SIG-M5 (cell line): ENCODE measurements at regions not wholly inside any gene's neighbourhood (a gene's known extent, or its start where the extent isn't known, plus 50 kb on each side); places are given as distances from the start of the nearest gene placed in this dataset.

Experiments
- DNase-seq: peaks from one replicate; lab custom pipeline; 2025; lab: John Stamatoyannopoulos, UW

DNA sequence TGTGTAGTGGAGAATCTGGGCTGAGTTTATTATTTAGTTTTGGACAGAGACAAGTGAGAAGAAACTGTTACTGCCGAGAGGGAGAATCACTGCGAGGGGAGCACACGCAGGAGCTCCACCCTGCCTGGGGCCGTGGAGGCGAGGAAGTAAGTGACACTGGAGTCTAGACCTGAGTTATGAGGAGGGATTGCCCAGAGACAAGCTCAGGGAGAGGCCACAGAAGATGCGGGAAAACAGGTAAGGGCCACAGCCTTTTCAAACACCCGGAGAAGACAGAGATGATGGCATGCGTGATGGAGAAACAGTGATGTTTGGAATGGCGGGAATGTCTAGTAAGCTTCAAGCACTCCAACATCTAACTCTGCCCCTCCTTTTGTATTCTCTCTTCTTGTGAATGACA lies 84.1 kb downstream of the TNFSF11 start:
- DNase-seq, result no peak

DNA sequence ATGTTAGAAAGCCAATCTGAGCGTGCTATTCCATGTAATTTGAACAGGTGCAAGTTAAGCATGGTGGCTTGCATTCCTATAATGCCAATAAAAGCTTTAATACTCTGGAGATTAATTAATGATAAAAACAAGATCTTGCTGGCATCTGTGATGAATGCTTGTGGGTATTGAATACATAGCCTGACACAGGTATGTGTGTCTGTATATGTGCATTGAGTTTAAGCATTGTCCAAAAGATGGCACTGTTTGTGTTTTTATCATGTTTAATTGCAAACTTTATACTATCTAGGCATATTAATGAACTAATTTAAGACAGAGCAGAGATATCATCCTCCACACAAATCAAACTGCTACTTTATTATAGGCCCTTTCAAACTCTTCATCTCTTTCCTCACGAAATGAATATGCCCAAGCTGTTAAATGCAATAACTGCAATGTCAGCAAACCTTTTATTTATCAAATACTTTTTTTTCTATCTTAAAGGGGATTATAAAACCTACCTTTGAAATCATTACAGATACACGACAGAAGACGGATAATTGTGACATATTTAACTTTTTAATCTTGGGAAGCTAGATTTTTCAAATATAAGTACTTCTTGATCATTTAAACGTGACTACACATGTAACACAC lies 86.5 kb downstream of the TNFSF11 start:
- DNase-seq, result no peak

DNA sequence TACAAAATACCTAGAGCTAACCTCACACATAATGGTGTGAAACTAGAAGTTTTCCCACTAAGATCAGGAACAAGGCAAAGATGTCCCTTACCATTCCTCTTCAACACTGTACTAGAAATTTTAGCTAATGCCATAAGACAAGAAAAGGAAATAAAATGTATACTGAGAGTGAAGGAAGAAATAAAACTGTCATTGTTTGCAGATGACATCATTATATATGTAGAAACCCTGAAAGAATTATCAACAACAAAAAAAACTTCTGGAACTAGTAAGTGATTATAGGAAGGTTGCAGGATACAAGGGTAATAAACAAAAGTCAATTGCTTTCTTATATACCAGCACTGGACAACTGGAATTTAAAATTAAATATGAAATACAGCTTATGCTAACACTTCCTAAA lies 93.7 kb downstream of the TNFSF11 start:
- no peak for DNase-seq

DNA sequence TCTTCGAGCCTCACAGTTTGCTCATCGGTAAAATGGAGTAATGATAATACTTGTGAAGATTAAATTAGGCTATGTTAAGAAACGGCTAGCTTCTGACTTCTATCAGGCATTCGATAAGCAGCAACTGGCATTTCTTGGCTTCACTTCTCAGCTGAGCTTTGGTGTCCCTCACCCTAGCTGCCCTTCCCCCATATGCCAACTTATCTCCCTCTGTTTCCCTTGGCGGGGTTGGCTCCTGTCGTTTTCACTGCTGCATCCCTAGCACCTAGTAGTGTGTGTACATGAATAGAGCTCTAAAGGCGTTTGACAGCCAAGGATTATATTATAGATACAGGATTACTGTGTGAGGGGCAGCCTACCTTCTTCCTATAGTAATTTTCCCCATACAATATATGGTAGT lies 97.5 kb downstream of the TNFSF11 start:
- no peak for DNase-seq

DNA sequence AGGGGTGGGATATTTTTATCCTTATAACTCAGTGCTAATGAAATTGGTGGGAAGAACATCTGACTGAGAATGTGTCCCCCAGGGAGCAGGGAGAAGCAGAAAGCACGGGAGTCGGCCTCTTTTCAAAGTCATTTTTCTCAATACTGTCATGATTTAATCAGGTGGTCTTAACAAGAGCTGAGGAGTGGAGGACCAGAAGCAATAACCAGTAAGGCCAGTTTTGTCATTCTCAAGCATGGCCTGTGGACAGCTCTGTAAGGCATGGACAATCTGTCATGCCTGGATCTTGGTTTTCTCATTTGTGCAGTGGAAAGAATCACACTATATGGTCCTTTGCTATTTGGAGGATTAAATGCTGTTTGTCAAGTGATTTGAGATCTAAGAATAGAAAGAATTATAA lies 99.7 kb downstream of the TNFSF11 start:
- no peak for DNase-seq

DNA sequence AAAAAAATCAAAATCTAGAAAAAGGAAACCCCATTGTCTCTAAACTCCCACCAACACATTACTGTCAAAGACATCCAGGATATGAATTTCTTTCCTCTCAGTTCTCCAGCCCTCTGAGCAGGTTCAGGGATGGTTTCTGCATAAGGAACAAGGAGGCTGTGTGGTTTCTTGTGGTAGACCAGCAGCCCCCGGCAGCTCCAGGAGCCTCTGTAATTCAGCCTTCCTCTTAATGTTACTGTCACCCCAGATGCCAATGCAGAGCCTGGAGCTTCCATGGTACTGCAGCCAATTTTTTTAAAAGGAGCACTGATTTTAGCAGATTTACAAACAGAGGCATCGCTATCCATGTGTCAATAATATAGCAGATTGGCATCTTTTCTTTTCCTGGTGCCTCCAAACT lies 100.6 kb upstream of the FAM216B start:
- no peak for DNase-seq

DNA sequence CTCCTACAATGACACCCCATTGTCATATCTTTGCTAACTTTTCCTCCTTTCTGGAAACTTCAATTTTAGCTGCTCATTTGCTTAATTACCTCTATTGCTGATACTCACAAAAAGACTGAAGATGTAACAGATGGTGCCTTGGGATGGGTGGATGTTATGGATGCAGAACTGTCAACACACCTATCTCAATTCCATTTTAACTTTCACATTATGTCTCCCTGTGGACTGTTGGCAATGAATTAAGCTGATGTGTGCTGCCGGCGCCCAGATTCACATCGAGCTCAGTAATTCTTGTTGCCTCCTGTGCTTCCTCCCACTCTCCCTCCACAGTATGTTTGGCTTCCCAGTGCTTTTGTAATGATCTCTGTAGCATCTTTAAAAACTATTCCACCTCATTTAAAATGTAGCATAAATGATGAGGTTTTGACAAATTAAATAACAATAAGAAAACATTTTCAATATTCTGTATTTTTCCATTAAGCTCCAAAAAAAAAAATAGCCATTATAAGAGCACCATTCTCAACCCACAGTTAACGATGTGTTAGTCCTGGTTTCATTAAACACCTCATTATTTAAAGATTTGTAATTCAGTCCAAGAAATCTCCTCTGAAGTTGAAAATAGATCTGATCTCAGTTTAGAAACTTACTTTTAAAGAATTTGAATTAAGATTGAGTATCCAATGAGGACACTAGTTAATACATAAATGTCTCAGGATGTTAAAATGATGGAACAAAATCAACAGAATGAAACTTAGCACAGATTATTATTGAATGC lies 99.9 kb upstream of the FAM216B start:
- DNase-seq, result no peak

DNA sequence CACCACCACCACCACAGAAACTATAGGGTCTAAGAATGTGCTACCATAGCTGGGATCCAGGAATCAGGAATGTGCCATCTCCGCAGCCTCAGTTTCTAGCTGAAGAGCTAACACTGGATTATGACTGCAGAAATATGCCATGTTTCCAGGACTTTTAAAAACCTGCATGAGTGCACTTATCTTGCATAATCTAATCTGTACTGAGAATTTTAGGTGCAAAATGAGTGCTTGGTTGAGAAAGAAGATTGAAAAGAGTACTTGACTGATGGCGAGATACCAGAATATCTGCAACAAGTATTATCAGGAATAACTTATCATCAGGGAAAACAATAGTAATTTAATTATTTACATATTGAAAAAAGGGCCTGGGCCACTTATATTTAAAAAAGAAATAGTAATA lies 97.2 kb upstream of the FAM216B start:
- no peak for DNase-seq

DNA sequence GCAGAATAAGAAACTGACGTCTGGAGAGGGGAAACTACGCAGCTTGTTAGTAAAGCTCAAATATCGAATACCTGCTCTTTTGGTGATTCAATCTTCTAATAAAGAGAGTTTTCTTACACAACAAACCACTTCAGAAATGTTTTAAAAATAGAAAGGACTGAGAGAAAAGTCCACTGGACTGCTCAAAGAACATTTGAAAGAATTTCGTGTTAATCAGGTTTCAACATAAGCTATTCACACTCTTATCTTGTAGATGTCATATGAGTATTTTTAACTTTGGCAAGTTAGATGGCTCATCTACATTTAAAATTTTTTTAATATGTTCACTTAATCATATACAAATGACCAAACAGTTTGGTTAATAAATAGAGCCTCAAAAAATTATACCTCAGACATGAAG lies 95.6 kb upstream of the FAM216B start:
- no peak for DNase-seq

DNA sequence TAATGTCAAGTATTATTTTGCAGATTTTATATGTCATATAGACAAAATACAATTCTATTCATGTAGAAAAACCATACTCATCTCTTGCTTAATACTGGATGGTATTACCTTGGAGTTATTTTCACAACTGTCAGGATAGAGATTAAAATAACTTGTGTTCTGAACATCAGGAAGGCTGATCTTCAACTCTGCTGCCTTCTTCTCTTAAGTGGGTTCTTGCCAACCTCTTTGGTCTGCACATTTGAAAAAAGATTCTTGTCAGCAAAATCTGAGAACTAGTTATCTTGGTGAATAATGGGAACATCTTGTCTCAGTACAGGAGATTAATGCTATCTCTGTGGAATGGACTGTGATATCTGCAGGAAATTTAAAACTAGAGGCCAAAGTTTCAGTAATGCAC lies 95.2 kb upstream of the FAM216B start:
- no peak for DNase-seq

DNA sequence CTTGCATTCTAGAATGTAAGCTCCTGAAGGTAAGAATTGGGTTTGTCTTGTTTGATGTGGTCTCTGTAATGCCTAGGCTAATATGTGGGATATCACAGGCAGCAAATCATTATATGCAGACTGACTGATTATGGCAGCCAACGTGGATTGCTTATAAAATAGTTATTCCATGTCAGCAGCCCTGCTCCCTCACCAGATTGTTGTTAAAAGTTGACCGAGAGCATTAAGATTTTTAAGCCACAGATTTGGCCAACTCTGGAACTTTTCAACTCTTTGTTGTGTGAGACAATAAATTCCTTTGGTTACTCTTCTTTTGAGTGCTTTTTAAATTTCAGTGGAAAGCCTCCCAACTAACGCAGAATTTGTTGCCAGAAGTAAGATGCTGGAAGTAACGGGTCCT lies 92.6 kb upstream of the FAM216B start:
- DNase-seq, result no peak

DNA sequence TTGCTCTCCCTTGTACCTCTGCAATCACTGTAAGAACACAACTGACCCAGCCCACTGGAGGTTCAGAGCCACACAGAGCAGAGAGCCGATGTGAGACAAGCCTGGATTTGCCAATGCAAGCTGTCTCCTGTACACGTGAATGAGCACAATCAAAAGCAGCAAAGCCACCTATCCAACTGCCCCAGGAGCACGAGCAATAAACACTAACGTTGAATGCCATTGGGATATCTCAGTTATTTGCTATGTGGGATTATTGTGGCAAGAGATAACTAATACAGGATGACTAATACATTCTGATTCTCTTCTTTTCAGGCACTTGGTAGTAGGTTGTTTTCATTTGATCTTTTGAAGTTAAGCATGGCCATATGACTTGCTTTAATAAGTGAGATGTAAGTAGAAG lies 85.2 kb upstream of the FAM216B start:
- DNase-seq, result no peak

DNA sequence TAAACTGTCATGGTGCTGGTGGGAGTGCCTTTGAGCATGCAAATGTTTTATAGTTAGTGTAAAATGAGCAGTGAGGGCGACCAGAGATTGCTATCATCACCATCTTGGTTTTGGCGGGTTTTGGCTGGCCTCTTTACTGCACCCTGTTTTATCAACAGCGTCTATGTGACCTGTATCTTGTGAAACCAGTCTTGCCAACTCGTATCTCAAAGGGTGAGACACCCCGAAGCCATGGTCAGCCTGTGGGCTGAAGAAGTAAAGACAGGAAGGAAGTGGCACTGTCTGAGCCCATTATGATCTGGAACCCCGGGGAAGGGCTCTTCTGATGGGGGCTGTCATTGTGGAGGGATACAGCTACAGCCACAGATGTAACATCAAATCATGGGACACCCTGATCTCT lies 81.5 kb upstream of the FAM216B start:
- no peak for DNase-seq

DNA sequence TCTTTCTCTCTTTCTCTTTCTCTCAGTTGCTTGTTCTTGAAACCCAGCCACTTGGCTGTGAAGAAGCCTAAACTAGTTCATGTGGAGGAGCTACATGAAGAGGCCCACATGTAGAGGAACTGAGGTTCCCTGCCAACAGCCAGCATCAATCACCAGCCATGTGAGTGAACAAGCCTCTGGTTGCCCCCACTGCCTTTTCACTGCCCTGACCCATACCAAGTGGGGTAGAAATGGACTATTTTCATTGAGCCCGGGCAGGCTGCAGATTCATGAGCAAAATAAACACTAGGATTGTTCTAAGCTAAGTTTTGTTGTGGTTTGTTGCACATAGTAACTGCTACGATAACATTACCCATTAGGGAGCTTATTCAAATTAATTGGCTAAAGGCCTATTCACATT lies 78.7 kb upstream of the FAM216B start:
- DNase-seq, result no peak

DNA sequence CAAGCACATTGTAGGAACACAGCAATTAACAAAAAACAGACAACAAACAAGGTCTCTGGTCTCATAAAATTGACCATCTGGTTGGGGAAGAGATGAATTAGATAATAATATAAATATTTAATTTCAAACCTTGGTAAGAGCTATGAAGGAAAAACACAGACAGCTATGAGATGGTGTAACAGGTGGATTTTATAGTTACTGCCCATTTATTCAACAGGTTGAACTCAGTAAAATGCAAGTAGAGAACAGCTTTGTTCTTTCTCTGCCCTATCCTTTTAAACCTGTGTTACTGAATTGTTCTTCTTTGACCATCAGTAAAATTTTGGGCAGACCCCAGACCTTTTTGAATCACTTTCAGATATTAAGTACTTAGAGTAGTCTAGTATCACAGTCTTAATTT lies 77.6 kb upstream of the FAM216B start:
- no peak for DNase-seq

DNA sequence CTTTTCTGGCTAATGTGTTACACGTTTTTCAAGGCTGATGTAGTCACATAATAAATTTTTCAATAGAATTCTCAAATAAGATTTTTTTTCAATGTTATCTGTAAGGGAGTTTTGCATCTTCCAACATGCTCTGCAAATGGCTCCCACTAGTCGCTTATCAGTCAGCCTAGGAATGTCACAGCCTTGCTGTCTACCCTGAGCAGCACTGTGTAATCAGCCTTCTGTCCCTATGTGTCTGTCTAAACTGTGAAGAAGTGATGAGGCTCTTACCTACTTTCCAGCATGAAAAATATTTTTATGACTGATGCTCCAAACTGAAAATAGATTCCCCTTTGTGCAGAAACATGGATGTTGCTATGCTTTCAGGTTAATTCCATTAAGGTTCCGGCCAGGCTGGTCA lies 75.1 kb upstream of the FAM216B start:
- DNase-seq, result no peak

DNA sequence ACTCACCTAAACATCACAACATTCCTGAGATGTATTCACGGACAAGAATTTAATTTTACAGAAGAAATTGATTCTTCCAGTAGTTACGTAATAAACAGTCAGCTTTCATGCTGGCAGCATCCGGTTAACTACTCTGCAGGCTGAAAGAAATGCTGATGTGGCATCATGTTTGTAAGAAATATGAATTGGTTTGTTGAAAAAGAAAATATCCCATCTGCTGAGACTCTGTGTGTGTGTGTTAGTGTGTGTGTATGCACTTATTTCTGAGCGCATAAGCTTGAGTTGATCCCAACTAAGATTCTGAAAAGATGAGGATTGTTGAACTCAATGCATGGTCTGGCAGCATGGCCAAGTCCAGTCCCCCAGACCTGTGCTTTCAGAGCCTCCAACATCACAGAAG lies 74.3 kb upstream of the FAM216B start:
- DNase-seq, result no peak

DNA sequence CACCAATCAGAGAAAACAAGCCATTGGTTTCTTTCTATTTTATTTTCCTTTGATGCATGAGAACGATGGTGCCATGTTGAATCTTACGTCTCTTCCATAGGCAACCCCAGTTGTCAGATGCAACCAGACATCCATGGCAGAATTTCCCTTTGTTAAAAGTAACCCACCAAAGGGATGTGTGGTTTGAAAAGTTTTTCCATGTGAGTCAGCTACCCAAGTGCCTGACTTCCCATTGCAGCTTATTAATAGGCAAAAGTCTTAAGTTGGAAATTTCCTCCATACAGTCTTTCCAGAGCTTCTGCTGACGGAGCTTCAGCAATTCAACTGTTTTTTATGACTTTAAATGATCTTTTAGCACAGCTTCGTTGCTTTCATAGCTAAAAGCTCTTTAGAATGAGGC lies 73.8 kb upstream of the FAM216B start:
- no peak for DNase-seq

DNA sequence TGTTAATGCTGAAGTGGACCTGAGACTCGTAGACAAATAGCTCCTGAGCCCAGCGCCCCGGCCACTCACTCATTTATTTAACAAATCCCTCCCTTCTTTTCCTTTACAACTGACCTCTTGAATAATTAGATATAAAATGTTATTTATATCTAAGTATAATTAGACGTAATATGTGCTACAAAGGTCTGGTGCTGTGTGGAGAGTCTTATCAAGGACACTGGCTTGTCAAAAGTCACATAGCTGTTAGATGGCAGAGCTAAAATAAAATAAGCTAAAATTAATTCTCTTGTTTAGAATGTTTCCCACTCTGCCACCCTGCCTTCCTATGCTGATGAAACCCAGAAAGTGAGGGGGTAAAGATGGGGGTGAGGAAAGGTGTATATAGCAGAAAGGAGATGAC lies 73.0 kb upstream of the FAM216B start:
- DNase-seq, result no peak

DNA sequence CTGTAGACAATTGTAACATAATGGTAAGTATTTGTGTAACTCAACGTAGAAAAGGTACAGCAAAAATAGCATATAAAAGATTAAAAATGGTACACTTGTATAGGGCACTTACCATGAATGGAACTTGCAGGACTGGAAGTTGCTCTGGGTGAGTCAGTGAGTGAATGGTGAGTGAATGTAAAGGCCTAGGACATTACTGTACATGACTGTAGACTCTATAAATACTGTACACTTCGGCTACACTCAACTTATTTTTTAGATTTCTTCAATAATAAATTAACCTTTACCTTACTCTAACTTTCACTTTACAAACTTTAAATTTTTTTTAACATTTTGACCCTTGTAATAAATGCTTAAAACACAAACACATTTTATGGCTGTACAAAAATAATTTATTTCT lies 72.1 kb upstream of the FAM216B start:
- DNase-seq, result no peak

DNA sequence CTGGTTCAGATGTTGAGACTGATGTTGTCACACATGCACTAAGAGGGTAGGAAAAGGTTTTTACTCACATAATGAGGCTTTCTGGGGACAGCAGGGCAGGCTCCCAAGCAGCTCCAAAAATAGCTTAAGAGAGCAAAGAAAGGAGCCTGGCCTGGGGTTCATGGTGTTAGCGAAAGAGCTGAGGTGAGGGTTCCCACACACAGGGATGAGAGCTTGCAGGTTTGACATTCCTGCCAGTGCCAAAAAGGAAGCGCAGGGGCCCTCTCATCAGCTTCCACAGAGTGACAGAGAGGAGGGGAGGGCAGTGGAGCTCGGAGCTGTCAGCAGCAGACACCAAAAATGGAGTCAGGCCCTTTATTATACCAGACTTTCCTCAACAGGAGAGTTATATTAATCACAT lies 65.5 kb upstream of the FAM216B start:
- DNase-seq, result no peak

DNA sequence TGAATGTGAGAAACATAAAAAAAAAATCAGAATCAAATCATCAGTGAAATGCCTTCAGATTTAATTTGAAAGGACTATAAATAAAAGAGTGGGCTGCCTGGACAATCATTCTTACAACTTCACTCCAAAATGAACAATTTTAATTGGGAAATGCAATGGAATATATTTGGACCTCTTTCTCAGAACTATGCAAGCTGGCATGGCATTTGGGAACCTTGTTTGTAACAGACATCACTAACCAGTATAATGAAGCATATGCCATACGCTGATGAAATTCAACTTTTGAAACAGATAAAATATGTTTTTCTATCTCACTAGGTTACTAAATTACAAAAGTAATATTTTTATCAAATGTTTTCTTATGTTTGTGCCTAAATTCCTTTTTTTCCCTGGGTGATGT lies 64.2 kb upstream of the FAM216B start:
- DNase-seq, result no peak

DNA sequence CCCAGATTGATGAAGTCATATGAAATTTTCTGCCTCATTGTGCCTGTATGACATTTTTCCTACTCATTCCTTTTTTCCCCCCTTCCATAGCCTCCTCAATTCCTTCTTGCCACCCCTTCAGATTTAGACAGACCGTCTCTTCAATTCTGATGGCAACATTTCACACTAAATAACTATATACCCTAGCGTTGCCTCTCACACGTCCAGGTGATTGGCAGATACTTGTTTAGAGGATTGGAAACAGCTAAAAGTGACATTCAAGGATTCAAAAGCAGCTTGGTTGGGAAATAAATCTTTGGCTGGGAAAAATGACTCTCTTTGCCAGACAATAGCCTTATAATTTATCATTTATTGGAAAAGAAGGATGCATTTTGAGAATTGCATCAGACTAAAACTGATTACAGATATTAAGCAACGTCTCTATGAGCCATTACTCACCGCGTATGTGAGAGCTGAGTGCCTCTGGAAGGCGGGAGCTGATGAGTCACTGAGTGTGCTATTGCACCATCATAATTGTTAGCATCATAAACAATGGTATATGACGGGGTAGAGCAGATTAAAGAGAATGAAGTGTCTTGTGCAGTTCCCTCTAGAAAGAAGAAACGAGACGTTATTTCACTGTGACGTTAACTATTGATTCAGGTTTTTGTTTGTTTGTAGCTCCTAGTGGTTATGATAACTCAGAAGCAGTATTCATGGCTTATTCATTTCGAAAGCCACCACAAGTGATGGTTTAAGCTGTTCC lies 61.1 kb upstream of the FAM216B start:
- DNase-seq, result peak; percentile 89

DNA sequence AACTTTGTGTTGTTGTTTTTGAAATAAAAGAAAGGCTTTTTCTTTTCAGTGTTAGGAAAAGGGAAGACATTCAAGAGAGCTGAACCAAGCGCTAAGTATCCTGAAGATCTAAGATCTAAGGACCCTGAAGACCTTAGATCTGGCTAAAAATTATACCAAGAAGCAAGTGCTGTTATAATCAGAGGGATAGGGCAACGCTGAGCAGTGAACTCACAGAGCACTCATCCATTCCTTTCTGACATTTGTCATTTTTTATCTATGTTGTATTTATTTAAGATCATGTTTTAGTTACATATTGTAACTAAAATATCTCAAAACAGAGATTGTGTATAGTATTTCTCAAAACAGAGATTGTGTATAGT lies 60.5 kb upstream of the FAM216B start:
- DNase-seq, result no peak
